ENCODE measurements at regions not wholly inside any gene's neighbourhood (a gene's known extent, or its start where the extent isn't known, plus 50 kb on each side); places are given as distances from the start of the nearest gene placed in this dataset.
"Not testable (repeated sequence)": the region's sequence is repeated elsewhere in the genome, so short reads cannot be mapped to it uniquely, and the experiment has no call there.

GRCh38 chr5:28945859-28946258 lies 1907.5 kb upstream of the CDH9 start:
- Histone ChIP-seq H3K9ac (replicated peaks; ENCODE audit: extremely low read depth, insufficient read depth, low read length) (no peak overlapping the region), H3K36me3 (ENCODE audit: control insufficient read depth in 2 of 2, extremely low read depth in 1 of 2, insufficient read depth in 2 of 2, low read length in 2 of 2) (no peaks in the 10 kb centered on the region), H4K20me1 (replicated peaks; ENCODE audit: control insufficient read depth, extremely low read depth, insufficient read depth, low read length) (no peaks in the 10 kb centered on the region), H3K79me2 (ENCODE audit: control insufficient read depth, insufficient read depth, low read length) (no peaks in the 10 kb centered on the region), H2AFZ (ENCODE audit: low read depth, low read length) (no peak overlapping the region), H3K27ac (ENCODE audit: insufficient read depth, low read depth, low read length) (no peak overlapping the region), H3K4me3 (replicated peaks in 1 of 3; ENCODE audit: insufficient read depth in 1 of 3, low read depth in 1 of 3, low read length in 3 of 3) (no peak overlapping the region), H3K9me3 (replicated peaks; ENCODE audit: control insufficient read depth, insufficient read depth, low read length) (peaks cover 6% of the 10 kb centered on the region), H3K27me3 (ENCODE audit: control insufficient read depth in 2 of 2, insufficient read depth in 2 of 2, low read length in 2 of 2) (no peaks in the 10 kb centered on the region), H3K4me1 (ENCODE audit: control insufficient read depth, extremely low read depth, insufficient read depth, low read length) (no peaks in the 10 kb centered on the region), H3K9me1 (replicated peaks; ENCODE audit: control insufficient read depth, extremely low read depth, insufficient read depth, low read length) (no peaks in the 10 kb centered on the region), H3K4me2 (ENCODE audit: insufficient read depth, low read length) (no peak overlapping the region)
- intact Hi-C loops (cut with micrococcal nuclease) = no loop called here
- DNase-seq (ENCODE audit: low read depth, low spot score) (no peak), FAIRE-seq (no peak)
- no TSS peak for BruUV-seq (replicated peaks)
- ChIA-PET CTCF (no interaction called here), POLR2A (no interaction called here)
- TF ChIP-seq EZH2 (IDR thresholded peaks at IDR 0.05; ENCODE audit: borderline replicate concordance, low read depth, low read length, severe bottlenecking) = no peak
- no peak for TF ChIP-seq GATA2 (IDR thresholded peaks at IDR 0.05; ENCODE audit: insufficient read depth, insufficient read length, low read depth, low read length)
- no peak for TF ChIP-seq CTCF (IDR thresholded peaks at IDR 0.05; ENCODE audit: extremely low read depth in 1 of 2, insufficient read depth in 1 of 2, low read depth in 1 of 2, low read length in 2 of 2)
- dilution Hi-C loops (cut with MboI; ENCODE audit: extremely low pct_ligation_motif_present, low sequenced_read_pairs) = no loop called here

GRCh38 chr5:28929366-28929765 lies 1891.0 kb upstream of the CDH9 start:
- H3K9me3 ChIP-seq (replicated peaks; ENCODE audit: control insufficient read depth, insufficient read depth, low read length); DNase-seq (ENCODE audit: low read depth, low spot score); CTCF ChIA-PET; H3K9me1 ChIP-seq (replicated peaks; ENCODE audit: control insufficient read depth, extremely low read depth, insufficient read depth, low read length); H3K4me1 ChIP-seq (ENCODE audit: control insufficient read depth, extremely low read depth, insufficient read depth, low read length); FAIRE-seq; H3K9ac ChIP-seq (replicated peaks; ENCODE audit: extremely low read depth, insufficient read depth, low read length); intact Hi-C loops (cut with micrococcal nuclease); dilution Hi-C loops (cut with MboI; ENCODE audit: extremely low pct_ligation_motif_present, low sequenced_read_pairs); H3K4me2 ChIP-seq (ENCODE audit: insufficient read depth, low read length); H3K27me3 ChIP-seq (ENCODE audit: control insufficient read depth in 2 of 2, insufficient read depth in 2 of 2, low read length in 2 of 2); H2AFZ ChIP-seq (ENCODE audit: low read depth, low read length); BruUV-seq (replicated peaks); H3K79me2 ChIP-seq (ENCODE audit: control insufficient read depth, insufficient read depth, low read length); POLR2A ChIA-PET; H3K27ac ChIP-seq (ENCODE audit: insufficient read depth, low read depth, low read length); H3K36me3 ChIP-seq (ENCODE audit: control insufficient read depth in 2 of 2, extremely low read depth in 1 of 2, insufficient read depth in 2 of 2, low read length in 2 of 2); H3K4me3 ChIP-seq (replicated peaks in 1 of 3; ENCODE audit: insufficient read depth in 1 of 3, low read depth in 1 of 3, low read length in 3 of 3); H4K20me1 ChIP-seq (replicated peaks; ENCODE audit: control insufficient read depth, extremely low read depth, insufficient read depth, low read length): not testable (repeated sequence)

- H3K9me3 ChIP-seq (replicated peaks; ENCODE audit: control insufficient read depth, insufficient read depth, low read length); H3K27me3 ChIP-seq (ENCODE audit: control insufficient read depth in 2 of 2, insufficient read depth in 2 of 2, low read length in 2 of 2); H3K4me2 ChIP-seq (ENCODE audit: insufficient read depth, low read length); H3K36me3 ChIP-seq (ENCODE audit: control insufficient read depth in 2 of 2, extremely low read depth in 1 of 2, insufficient read depth in 2 of 2, low read length in 2 of 2); CTCF ChIA-PET; POLR2A ChIA-PET; dilution Hi-C loops (cut with MboI; ENCODE audit: extremely low pct_ligation_motif_present, low sequenced_read_pairs); H4K20me1 ChIP-seq (replicated peaks; ENCODE audit: control insufficient read depth, extremely low read depth, insufficient read depth, low read length); H3K4me1 ChIP-seq (ENCODE audit: control insufficient read depth, extremely low read depth, insufficient read depth, low read length); H2AFZ ChIP-seq (ENCODE audit: low read depth, low read length); BruUV-seq (replicated peaks); H3K9ac ChIP-seq (replicated peaks; ENCODE audit: extremely low read depth, insufficient read depth, low read length); H3K4me3 ChIP-seq (replicated peaks in 1 of 3; ENCODE audit: insufficient read depth in 1 of 3, low read depth in 1 of 3, low read length in 3 of 3); intact Hi-C loops (cut with micrococcal nuclease); FAIRE-seq; H3K79me2 ChIP-seq (ENCODE audit: control insufficient read depth, insufficient read depth, low read length); H3K9me1 ChIP-seq (replicated peaks; ENCODE audit: control insufficient read depth, extremely low read depth, insufficient read depth, low read length); H3K27ac ChIP-seq (ENCODE audit: insufficient read depth, low read depth, low read length); DNase-seq (ENCODE audit: low read depth, low spot score): not testable (repeated sequence)
Measured at GRCh38 chr5:28928327-28928790, 1890.0 kb upstream of the CDH9 start.

Measured in endothelial cell of umbilical vein (primary cell).